SKM-1 treated with dmso at 0.1 percent for 144 hours (cell line): ENCODE measurements at regions not wholly inside any gene's neighbourhood (a gene's known extent, or its start where the extent isn't known, plus 50 kb on each side); places are given as distances from the start of the nearest gene placed in this dataset.

ENCODE experiments used
- DNase-seq: peaks from one replicate; lab custom pipeline; 2025; ENCODE audit not compliant: unreplicated experiment; lab: John Stamatoyannopoulos, UW

DNA sequence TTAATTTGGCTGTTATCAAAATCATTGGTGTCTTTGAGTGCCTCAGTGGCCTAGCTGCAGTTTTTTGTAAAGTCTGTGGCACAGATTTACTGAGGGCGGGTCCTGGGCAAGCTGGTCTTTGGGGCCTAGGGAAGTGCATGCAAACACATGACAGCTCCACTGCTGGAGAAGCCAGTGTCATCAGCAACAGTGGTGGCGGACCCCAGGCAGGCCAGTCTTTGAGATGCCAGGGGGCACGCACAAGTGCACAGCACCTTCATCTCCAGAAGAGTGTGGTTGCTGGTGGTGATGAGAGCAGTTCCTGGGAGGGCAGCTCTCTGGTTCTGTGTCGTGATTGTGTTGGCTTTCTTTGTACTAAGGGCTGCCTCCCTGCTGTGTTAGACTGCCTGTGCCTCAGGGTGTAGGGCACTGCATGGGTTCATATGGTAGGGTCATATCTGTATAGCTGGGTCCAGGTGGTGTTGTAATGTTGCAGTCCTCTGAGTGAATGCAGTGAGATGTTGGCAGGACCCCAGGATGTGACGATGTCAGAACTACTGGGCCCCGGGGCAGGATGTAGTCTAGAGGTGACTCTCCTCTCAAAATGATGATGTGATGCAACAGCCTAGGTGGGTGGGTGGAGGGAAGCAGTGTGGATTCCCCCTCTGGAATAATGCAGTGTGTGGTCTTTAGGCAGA, 646.7 kb upstream of the CDH2 start:
- no peak for DNase-seq

DNA sequence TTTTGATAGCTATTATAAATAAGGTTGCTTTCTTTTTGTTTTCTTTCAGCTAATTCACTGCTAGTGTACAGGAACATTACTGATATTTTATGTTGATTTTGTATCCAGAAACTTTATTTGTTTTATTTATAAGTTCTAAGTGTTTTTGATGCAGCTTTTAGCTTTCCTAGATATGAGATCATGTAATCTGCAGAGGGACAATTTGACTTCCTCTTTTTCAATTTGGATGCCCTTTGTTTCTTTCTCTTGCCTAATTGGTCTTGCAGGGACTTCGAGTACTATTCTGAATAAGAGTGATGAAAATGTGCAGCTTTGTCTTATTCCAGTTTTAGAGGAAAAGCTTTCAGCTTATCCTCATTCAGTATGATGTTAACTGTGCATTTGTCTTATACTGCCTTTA, 643.4 kb upstream of the CDH2 start:
- no peak for DNase-seq

DNA sequence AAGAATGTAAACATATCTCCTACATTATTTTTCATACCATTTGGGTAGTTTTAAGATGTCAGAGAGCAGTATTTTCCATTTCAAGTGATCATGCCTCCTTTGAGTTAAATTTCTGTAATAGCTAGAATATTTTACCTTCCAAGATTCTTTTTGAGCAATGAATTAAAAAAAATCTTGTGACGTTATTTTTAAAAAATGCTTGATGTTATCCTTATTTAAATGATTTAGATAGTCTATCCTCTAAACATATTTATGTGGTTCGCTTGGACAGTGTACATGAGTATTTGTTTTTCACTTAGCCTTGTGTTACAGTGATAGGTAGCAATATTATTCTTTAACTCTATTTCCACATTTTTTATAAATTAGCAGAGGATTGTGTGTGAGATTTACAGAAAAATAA, 639.2 kb upstream of the CDH2 start:
- DNase-seq, result no peak

DNA sequence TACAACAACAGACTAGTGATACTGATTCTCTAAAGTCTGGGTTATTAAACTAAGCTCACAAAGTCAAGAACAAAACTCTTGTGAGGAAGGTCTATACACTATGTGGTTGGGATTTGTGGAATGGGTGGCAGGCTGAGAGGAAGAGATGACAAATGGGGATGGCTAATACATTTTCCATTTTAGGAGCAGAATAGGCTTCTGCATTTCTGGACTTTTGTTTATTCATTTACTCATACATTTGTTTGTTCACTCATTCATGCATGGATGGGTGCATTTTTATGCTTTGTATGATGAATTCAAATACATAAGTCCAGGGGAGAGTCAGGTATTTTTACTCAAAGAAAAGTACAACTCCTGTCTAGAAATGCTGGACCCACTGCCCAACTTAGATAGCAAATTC, 637.4 kb upstream of the CDH2 start:
- no peak for DNase-seq

DNA sequence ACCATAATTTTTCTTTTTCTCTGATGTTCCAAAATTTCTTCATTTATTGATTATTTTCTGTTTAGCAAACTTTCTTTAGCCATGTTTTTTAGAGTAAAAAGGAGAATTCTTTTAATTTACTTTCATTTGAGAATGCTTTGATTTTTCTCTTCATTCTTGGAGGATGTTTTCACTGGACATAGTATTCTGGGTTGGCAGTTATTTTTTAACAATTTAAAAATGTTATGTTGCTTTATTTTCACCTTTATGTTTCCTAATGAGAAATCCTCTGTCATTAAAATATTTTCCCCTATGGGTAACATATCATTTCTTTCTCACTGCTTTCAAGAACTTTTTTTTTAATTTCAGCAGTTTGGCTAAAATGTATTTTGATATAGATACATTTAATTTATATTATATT, 631.4 kb upstream of the CDH2 start:
- no peak for DNase-seq

DNA sequence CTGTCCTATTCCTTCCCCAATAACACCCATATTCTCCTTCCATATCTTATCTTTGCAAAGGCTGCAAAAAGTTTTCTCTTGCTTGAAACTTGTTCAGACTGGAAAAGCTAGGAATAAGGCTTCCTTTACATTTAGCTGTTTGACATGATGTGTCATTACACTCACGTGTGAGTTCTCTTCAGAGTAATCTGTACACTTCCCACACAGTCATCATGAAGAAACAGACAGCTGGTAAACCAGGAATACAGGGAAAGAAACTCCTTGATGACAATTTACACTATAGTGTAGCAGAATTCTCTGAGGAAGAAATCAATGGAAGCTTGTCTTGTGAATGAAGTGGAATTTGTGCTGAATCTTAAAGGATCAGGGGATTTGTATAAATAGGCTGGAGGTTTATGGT, 628.6 kb upstream of the CDH2 start:
- no peak for DNase-seq

DNA sequence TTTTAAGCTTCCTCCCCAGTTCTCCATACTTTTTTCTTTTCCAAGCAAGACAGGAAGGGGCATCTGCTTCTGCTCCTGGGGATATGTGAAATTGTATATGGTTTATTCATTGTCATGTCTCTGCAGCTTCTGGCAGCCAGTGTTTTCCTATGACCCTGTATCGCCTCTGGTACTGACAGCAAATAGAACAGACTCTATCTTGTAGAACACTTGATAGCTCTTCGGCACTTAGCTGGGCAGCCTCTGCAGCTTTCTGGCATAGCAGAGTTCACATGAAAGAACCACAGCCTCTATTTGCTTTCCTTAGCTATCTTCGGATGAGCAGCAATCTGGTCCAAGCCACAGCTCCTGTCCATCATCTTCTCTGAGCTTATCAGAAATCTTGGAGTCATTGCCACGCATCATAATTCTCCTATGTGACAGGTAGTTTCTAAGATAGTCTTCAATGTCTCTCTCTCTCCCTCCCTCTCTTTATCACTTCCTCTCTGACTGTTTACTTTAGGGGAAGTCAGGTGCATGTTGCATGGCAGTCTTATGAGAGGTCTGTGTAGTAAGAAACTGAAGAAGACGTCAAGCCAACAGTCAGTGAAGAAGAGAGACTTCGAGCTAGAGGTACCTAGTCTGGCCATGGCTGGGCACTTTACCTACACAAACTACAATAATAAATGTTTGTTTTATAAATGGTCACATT, 627.7 kb upstream of the CDH2 start:
- DNase-seq, result no peak

DNA sequence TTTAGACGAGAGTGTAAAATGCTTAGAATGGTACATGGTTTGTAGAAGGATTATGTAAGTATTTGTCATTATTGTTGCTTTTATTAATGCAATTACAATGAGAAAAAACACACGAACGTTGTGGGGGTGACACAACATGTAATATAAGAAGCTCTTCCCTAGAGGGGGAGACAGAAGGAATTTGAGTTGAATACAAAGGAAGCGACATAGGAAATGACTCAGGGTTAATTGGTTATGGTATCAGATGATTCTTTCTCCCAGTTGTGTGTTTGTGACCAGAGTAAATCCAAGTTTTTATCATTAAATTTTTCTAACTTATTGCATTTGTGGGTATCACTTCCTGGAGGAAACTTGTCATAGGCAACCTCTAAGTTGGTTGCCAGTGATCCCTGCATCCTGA, 625.6 kb upstream of the CDH2 start:
- no peak for DNase-seq

DNA sequence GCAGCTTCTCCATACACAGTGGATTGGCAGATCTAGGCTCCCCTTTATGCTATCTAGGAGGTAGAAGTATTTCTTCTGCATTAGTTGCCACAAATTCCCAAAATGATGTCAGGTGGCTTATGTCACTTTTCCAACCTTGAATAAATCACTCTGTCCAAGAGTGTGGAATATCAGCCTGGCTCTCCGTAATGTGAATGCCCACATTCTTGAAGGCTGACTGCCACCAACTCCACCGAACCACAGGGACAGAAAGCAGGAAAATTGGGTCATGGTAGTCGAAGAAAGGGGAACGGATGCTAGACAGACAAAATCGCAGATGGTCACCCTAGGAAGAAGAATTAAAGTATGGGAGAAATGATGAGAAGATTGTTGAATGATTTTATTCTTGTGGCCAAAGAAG, 624.9 kb upstream of the CDH2 start:
- DNase-seq, result no peak

DNA sequence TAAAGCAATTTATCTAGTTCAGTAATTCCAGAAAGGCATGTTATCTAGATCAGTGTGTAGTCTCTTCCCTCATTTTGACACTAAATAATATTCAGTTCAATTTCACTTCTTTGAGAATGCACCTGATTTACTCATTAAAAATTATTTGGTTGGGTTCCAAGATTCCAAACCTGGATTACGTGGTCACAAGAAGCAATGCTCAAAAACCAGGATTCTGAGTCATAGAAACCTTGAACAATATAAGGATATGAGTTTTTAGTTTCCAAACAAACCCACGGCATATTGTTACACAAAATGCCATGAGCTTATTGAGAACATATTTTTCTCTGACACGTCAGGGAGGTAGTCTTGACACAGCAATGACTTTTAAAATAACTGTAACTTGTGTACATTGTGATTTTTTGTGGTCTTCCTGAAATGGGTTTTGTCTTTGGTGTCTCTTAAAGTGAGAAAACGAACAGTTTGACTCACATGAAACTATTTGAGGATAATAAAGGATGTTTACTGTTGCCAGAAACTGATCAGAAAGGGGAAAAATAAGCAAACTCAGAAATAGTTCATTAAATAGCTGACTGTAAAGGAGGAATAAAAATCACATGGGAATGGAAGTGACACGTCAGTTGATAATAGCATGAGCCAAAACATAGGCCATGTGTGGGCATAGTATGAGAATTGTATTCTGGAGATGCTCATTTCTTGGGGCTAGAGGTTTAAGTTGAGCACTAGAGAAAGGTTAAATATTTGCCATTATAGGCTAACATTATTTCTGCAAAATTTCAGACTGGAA, 617.7 kb upstream of the CDH2 start:
- no peak for DNase-seq

DNA sequence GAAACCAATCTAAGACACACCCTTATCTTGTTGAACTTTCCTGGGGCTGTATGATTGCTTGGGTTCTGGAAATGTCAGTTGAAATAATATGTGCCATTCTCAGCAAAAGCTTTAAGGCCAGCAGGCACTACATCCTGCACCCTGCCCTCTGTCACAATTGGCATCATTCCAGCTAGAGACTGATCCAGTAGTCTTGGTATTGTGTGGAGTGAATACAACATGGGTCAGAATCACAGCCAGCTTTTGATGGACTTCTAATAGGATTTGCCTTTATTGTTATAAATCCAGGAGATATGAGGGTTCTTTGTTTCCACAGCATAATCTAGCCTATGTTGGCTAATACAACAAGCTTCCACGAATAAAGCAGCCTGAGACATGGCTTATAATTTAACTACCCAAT, 617.0 kb upstream of the CDH2 start:
- DNase-seq, result no peak

DNA sequence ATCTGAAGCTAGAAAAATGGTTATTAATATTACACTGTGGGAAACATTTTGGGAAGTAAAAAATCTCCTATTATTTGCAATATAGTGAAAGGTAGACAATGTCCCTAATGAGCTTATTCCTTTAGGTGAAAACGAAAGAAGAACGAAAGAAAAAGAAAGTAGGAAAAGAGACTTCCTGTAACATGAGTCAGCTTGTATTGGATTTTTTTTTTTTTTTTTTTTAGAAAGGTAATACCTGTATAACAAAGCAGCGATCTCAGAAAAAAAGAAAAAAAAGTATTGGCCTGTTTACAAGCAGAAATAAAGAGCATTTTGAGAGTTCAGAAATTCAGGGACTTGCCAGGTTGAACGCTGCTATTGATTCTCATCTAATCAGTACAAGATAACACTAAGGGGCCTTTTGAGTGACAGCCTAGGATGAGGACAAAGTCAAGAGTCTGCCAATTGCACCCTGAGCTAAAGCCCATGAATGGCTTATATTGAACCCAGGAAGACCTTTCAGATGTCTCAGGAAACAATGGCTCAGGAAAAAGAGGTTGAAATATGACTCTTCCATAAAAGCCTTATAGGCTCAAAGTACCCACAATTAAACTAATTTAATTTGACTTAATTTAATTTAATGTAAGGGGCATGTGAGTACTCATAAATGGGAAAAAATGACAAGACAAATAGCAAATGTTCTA, 615.6 kb upstream of the CDH2 start:
- no peak for DNase-seq

DNA sequence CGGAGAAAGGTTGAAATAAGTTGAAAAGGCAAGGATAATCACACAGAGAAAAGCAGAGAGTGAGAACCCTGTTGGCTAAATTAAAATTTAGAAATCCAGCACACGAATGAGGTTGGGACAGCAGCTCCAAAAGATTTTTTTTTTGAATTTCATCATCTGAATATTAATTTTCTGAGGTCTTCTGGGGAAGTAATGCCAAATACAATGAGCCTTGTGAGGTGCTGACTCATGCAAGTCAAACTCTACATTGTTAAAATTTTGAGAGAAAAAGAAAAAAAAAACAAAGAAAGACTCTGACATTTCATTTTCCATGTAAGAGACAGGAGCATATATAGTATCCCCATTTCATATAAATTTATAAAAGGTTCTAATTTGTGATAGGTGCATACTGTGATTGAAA, 614.2 kb upstream of the CDH2 start:
- no peak for DNase-seq

DNA sequence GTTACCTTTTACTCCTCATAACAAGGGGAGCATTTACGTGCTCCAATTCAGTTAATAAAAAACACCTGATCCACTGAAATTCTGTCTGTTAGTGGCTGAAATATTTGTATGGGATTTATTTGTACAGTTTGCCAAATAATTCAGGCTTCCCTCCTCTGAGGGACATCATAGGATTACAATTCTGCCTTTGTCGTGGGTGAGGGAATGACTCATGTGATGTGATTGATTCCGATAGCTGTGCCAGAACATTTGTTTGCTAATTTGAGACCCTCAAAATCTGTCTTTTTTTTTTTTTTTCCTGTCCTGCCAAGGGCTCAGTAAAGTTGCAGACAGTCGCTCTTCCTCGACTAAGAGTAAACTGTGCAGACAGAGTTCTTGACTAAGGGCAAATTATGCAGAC, 612.6 kb upstream of the CDH2 start:
- DNase-seq, result no peak

DNA sequence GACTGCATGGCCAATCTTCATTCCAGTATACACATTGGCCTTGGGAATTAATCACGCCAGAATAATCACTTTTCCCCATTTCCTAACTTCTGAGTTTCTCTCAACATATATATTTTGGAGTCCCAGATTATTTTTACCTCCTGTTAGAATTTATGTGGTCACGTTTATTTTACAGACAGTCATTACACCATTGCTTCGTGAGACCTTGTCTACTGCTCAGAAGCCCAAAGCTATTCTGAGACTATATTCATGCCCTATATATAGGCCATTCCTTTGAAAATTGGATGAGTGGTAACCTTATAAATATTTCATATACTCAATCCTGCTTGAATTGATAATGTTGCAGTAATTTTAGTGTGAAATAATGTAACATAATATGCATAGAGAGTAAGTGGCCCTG, 610.0 kb upstream of the CDH2 start:
- no peak for DNase-seq

DNA sequence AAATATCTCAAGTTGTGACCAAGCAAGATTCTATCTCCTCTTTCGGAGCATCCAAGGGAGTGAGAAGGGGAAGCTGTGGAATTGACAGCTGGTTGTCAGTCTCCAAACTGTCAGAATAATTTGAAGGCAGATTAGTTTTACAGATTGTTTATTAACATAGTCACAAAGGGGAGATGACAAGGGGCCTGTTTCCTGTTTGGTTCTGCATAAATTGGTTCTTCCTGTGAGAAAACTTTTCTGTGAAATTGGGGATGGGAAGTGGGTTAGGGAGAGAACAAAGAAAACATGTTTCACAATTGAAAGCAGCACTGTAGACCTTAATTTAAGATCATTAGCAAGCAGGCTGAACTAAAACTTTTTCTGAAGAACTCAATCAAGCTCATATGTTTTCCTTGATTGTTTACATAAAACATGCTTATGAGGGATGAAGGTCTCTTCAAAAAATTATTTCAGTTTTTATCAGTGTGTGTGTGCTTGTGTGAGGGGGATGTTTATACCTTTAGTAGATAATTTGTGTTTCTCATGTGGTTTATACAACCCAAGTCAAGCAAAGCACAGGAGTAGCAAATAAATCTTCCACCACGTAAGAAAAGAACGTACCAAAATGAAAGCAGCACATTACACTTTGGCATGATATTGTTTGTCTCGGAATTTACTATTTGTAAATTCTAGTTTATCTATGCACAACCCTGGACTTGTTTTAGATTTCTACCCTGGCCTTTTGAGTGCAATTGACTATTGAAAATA, 604.9 kb upstream of the CDH2 start:
- no peak for DNase-seq

DNA sequence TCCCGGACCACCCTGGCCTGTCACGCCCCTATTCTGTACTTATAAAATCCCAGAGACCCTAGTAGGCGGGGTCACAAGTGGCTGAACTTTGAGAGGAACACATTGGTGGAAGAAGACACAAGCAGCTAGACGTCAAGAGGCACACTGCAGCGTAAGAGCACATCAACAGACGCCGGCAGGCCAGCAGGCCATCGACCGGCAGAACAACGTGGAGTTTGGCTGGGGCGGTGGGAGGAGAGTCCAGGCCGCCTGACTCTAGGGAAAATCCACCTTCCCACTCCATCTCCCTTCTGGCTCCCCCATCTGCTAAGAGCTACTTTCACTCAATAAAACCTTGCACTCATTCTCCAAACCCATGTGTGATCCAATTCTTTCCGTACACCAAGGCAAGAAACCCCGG, 601.8 kb upstream of the CDH2 start:
- DNase-seq, result no peak

DNA sequence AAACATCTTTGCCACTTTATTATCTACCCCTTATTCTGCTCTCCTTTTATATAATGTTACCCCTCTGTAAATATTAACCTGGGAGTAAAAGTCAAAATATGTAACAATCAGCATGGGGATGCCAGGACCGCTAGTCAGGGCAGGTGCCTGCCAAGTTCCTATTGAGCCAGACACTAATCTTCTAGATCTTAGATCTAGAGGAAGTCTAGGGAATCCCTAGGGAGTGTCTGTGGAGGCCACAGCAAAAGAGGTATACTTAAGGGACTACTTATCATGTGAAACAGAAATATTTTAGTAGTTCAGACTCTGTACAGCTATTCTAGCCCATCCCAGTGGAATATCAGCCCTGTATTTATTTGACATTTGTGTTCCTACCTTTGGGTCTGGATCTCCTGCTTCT, 600.8 kb upstream of the CDH2 start:
- DNase-seq, result no peak

DNA sequence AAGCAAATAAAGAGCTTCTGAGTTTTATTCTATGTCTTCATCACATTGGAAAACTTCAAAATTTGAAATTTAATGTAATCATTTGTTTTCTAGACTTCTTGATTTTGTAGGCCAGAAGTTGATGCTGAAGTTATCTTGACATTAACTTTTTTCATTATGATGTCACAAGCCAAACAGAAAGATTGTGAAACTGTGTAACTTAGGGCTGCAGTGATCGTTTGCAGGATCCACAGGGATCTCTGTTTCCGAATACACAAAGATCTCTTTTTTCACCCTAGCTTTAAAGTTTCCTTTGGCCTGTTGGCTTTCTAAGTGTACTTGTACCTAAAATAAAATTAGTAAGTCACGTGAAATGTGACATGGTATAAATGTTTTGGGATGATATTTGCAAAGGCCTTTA, 594.9 kb upstream of the CDH2 start:
- DNase-seq, result no peak

DNA sequence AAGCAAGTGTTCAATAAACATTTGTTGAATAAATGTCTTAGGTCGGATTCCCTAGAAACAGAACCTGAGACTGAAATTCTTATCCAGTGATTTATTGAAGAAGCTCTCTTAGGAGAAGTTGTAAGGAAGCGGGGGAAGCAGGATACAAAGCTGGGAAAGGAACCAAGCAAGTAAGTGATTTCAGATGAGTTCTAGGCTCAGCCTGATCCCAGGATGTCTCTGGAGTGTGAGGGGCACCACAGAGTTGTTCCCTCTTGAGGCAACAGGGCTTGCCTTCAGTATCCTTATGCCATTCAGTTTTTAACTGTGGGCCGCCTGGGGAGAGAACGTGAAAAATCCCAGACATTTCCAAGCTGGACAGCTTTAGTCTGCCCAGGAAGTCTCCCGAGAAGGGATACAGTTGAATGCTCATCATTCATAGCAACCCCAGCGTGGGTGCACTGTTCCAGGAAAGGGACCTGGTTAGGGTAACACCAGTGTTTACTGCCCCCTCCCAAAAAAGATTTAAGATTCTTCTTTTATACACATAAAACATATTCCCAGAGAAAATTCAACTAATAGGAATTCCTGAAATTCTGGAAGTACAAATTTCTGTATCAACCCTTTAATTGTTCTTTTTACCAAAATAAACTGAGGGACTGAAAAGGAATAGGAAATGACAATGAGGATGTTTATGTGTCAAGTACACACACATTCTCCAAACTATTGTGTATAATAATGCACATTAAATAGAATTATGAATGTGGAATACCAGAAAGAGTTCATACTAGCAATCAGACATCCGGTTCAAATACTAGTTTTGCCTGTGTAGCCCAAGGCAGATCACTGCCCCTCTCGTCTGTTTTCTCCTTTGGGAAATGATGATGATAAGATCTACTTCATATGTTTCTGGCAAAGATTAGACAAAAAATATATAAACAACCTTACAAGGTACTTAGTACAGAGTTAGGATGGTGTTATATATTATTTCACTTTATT, 592.1 kb upstream of the CDH2 start:
- DNase-seq, result no peak
